ENCODE measurements at regions not wholly inside any gene's neighbourhood (a gene's known extent, or its start where the extent isn't known, plus 50 kb on each side); places are given as distances from the start of the nearest gene placed in this dataset.
"Not testable (repeated sequence)": the region's sequence is repeated elsewhere in the genome, so short reads cannot be mapped to it uniquely, and the experiment has no call there.

DNA sequence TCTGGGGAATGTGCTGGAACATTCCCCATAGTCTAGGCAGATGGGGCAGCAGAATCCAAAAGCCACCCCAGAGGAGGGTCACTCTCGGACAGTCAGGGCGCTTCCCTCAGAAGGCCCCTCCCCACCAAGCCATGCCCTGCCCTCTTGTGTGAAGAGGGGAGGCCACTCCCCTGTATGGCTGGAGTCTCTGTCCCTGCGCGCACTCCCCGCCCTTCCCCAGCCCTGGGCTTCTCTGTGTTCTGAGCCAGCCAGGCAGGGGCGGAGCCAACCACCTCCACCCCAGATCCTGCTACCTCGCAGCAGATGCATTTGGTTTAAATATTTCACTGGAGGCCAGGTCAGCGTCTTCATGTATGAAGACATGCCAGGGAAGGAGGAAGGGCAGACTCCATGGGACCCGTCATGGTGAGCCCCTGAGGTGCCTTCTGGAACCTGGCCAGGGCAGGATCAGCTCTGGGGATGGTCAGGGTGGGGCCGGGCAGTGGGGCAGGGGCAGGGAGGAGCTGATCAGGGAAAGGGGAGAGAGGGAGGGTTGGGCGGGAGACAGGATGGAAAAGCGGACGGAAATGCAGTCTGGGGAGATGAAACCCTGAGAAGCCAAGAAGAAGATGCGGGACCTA, 107.3 kb downstream of the ADRA2C start:
- H3K4me3 ChIP-seq (replicated peaks in 1 of 2; ENCODE audit: low read depth in 2 of 2, low read length in 2 of 2): no peak overlapping the region
- DNase-seq (ENCODE audit: low read depth in 2 of 2): no peak
- TF ChIP-seq, protein P1, sequence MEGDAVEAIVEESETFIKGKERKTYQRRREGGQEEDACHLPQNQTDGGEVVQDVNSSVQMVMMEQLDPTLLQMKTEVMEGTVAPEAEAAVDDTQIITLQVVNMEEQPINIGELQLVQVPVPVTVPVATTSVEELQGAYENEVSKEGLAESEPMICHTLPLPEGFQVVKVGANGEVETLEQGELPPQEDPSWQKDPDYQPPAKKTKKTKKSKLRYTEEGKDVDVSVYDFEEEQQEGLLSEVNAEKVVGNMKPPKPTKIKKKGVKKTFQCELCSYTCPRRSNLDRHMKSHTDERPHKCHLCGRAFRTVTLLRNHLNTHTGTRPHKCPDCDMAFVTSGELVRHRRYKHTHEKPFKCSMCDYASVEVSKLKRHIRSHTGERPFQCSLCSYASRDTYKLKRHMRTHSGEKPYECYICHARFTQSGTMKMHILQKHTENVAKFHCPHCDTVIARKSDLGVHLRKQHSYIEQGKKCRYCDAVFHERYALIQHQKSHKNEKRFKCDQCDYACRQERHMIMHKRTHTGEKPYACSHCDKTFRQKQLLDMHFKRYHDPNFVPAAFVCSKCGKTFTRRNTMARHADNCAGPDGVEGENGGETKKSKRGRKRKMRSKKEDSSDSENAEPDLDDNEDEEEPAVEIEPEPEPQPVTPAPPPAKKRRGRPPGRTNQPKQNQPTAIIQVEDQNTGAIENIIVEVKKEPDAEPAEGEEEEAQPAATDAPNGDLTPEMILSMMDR (IDR thresholded peaks at IDR 0.05; ENCODE audit: low read depth, low read length): no peak

DNA sequence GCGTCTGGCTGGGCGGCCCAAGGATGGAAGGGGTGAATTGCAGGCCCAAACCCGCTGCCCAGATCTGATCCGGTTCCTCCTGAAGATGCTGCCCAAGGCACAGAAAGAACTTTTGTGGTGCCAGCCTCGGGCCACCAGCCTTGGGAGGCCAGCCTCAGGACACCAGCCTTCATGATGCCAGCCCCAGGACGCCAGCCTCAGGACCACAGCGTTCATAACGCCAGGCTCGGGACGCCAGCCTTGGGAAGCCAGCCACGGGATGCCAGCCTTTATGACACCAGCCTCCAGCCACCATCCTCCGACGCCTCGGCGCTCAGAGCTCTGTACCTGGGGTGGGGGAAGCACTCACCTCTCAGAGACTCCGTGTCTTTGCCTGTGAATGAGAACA, 107.8 kb downstream of the ADRA2C start:
- TF ChIP-seq, protein P1 (IDR thresholded peaks at IDR 0.05; ENCODE audit: low read depth, low read length): no peak
- DNase-seq (ENCODE audit: low read depth in 2 of 2): no peak
- no peak overlapping the region for H3K4me3 ChIP-seq (replicated peaks in 1 of 2; ENCODE audit: low read depth in 2 of 2, low read length in 2 of 2)

DNA sequence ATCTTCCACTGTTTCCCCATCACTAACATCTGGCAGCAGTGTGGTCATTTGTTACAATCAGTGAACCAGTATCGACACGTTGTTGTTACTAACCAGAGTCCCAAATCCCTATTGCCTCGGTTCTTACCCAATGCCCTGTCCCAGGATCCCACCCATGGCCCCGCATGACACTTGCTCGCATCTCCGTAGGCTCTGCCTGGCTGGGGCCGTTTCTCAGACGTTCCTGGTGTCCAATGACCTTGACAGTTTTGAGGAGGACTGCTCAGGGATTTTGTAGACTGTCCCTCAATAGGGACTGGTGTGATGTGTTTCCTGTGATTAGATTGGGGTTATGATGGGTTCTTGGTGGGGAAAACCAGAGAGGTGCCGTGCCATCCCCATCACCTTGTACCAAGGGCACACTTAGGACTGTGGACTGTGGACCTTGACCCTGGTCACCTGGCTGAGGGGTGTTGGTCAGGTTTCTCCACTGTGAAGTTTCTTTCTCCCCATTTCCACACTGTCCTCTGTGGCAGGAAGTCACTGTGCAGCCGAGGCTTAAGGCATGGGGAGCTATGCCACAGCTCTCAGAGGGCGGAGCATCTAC, 108.4 kb downstream of the ADRA2C start:
- H3K4me3 ChIP-seq (replicated peaks in 1 of 2; ENCODE audit: low read depth in 2 of 2, low read length in 2 of 2): no peak overlapping the region
- no peak for DNase-seq (ENCODE audit: low read depth in 2 of 2)
- TF ChIP-seq, protein P1 (IDR thresholded peaks at IDR 0.05; ENCODE audit: low read depth, low read length): no peak

GRCh38 chr4:3875466-3875865, 109.3 kb downstream of the ADRA2C start:
- no peak overlapping the region for H3K4me3 ChIP-seq (replicated peaks in 1 of 2; ENCODE audit: low read depth in 2 of 2, low read length in 2 of 2)
- TF ChIP-seq, protein P1 (IDR thresholded peaks at IDR 0.05; ENCODE audit: low read depth, low read length): no peak
- no peak for DNase-seq (ENCODE audit: low read depth in 2 of 2)

- H3K4me3 ChIP-seq (replicated peaks in 1 of 2; ENCODE audit: low read depth in 2 of 2, low read length in 2 of 2); DNase-seq (ENCODE audit: low read depth in 2 of 2): not testable (repeated sequence)
These were observed 110.1 kb downstream of the ADRA2C start for GRCh38 chr4:3876057-3876845.

DNA sequence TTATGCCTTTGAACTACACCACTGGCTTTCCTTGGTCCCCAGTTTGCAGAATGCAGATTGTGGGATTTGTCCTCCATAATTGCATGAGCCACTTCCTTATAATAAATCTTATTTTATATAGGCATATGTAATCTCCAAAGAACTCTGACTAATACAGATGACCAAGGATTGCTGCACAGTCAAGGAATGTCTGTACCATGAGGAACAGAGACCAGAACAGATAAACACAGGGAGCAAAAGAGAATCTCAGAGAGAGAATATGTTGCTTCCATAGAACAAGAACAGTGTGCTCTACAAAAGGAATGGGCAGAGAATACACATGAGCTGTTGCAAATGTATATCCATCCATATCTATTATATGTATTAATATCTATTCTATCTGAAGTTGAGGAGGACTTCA, 111.1 kb downstream of the ADRA2C start:
- peak in 1 of 2 donors; percentile 10 for DNase-seq (ENCODE audit: low read depth in 2 of 2)
- TF ChIP-seq, protein P1 (IDR thresholded peaks at IDR 0.05; ENCODE audit: low read depth, low read length): no peak
- H3K4me3 ChIP-seq (replicated peaks in 1 of 2; ENCODE audit: low read depth in 2 of 2, low read length in 2 of 2): no peak overlapping the region

GRCh38 chr4:3877868-3878267, 111.7 kb downstream of the ADRA2C start:
- H3K4me3 ChIP-seq (replicated peaks in 1 of 2; ENCODE audit: low read depth in 2 of 2, low read length in 2 of 2): no peak overlapping the region
- no peak for DNase-seq (ENCODE audit: low read depth in 2 of 2)
- TF ChIP-seq, protein P1 (IDR thresholded peaks at IDR 0.05; ENCODE audit: low read depth, low read length): no peak
